HG02642 (cell line): ENCODE measurements at regions not wholly inside any gene's neighbourhood (a gene's known extent, or its start where the extent isn't known, plus 50 kb on each side); places are given as distances from the start of the nearest gene placed in this dataset.

Source experiments
- ATAC-seq: cut with Tn5 transposase; IDR thresholded peaks from one replicate; pipeline ENCODE4 v1.9.1; 2021; ENCODE audit warnings: mild to moderate bottlenecking; ENCODE audit not compliant: unreplicated experiment, poor library complexity

DNA sequence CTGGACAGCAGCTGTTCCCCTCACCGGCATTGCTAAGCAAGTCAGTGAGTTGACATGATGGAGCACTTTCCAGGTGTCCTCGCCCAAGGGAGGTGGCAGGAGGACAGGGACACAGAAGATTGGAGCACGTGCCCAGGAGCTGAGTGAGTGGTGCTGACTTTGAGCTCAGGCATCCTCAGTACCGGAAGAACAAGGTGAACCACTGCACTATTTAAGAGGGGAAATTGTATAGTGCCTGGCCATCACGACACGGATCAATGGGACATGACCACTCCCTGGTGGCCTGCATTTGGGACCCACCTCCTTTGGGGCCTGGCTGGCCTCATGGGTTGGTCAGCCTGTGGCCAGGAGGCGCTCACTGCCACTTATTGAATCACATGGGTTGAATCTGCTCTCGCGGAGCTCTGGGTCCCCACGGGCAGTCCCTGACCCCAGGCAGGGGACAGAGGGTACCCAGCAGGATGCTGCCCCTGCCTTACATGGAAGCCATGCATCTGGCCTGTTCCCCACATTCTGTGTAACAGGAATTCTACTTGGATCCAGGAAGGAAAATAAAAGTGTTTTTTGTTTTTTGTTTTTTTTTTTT, 206.9 kb upstream of the ZNF536 start:
- no peak for ATAC-seq

DNA sequence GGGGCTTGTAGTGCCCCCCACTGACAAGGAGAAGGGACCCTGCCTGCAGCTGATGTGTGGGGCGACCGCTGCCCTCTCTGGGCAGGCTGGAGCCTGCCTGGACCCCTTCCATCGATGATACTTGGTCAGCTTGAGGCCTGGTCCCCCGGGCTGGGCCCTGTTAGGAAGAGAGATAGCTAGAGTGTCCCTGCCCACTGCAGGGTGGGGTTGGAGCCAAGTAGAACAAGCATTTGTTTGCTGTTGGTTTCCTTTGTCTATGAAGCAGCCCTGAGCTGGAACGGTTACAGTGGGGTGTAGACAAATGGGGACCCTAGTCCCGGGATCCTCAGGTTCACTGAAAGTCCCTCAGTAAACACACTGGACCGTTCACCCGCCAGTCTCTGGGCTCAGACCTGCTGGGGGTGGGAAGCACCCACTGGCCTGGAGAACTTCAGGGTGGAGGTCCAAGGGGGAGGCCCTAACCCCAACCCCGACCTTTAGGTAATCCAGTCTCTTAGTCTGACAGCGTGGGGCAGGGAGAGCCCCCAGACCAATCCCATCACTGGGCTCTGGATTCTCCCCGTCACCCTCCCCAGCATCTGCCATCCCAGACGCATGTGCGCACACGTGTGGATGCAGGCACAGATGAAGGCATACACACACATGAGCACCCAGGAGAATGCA, 204.8 kb upstream of the ZNF536 start:
- ATAC-seq, result no peak

DNA sequence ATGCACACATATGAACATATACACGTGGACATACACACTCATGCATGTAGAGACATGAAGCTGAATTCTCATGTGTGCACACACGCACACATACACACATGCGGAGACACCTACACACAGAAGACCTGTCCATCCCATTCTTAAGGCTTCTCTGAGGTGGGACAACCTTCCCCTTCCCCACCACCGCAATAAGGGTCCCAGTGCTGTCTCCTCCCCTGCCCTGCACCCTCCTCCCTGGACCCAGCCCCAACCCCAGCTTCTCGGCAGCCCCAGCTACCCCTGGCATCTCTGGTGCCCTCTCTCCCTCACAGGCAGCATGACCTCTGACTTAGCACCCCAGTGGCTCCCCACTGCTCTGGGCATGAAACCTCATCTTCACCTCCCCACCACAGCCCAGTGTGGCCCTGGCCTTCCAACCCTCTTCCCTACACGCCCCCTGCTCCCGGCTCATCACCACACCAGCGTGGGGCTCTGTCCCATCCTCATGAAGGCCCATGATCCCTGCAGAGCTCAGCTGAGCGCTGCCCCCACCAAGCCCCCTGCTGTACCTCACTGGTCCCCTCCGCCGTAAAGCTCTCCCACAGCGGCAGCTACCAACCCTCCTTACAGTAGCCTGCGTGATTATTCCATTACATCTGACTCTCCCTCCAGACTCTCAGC, 204.1 kb upstream of the ZNF536 start:
- ATAC-seq, result no peak

DNA sequence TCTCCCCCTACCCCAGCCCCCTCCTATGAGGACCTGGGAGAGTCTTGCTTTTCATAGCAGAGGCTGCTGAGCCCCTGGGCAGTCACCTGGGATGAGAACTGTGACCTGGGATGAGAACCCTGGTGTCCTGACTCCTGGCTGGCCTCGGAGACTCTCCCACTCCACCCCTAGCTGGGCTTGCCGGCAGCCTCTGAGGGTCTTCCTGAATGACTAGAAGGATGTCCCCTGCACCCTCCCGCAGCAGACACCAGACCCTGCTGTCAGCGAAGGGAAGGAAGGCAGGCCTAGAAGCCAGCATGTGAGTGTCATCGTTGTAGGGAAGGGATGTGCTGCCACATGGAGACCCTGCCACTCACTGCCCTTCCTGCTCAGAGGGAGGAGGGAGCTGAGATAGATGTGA, 203.4 kb upstream of the ZNF536 start:
- no peak for ATAC-seq

DNA sequence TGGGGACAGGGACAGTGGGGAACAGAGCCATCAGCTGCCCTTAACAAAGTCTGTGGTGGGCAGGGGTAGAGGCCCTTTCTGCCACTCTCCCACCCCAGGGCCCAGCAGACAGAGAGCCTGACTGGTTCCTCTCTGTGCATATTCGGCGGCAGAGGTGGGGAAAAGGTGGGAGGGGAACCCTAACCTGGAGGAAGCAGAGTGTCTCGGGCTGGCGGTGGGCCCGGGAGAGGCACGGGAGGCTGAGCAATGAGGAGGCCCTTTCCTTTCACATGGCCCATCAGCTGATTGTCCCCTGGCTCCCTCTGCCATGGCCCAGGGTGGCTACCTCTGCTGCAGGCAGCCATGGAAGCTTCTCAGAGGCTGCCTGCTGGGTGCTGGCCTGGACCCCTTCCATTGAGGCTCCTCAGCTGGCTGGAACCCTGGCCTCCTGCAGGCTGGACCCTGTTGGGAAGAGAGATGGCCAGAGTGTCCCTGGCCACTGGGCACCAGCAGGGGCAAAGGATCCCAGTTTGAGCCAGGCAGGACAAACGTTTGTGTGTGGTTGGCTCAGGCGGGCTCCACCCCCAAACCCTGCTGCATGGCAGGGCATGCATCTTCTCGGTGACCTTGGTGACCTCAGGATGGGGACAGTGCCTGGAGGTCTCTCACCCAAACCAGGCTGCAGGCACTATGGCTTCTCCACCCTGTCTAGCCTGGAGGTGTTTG, 202.8 kb upstream of the ZNF536 start:
- ATAC-seq, result no peak

DNA sequence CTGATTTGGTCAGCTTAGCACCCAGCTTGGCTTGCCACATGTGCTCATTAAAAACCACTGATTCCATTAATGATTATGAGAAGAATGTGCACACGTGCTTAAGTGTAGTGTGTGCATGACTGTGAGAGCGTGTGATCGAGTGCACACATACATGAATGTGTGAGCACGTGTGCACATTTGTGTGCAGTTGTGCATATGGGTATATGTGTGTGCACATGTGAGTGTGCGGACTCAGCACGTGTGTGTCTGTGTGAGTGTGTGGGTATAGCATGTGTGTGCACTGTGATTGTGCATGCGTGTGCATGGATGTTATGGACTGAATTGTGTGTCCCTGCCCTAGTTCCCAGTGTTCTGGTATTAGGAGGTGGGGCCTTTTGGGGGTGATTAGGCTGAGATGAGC, 202.1 kb upstream of the ZNF536 start:
- ATAC-seq, result no peak

DNA sequence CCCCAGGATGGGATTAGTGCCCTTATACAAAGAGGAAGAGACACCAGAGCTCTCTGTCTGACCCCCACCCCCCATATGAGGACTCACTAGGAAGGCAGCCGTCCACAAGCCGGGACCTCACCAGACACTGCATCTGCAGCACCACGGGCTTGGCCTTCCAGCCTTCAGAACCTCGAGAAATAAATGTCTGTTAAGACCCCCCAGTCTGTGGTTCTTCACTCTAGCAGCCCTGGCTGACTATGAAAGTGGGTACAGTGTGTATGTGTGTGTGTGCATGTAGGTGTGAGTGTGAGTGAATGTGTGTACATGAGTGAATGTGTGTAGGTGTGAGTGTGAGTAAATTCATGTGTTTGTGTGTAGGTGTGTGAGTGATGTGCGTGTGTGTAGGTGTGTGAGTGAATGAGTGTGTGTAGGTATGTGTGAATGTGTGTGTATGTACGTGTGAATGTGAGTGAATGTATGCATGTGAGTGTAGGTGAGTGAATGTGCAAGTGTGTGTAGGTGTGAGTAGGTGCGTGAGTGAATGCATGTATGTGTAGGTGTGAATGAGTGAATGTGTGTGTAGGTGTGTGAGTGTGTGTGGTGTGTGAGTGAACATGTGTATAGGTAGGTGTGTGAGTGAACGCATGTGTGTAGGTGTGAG, 201.6 kb upstream of the ZNF536 start:
- no peak for ATAC-seq

DNA sequence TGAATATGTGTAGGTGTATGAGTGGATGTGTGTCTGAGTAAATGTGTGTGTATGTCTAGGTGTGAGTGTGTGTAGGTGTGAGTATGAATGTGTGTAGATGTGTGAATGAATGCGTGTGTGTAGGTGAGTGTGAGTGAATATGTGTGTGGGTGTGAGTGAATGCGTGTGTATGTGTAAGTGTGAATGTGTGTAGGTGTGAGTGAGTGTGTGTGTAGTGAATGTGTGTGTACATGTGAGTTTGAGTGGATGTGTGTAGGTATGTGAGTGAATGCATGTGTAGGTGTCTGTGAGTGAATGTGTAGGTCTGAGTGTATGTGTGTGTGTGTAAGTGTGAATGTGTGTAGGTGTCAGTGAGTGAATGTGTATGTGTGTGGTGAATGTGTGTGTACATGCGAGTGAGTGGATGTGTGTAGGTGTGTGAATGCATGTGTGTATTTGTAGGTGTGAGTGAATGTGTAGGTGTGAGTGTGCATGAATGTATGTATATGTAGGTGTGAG, 201.0 kb upstream of the ZNF536 start:
- ATAC-seq, result no peak

DNA sequence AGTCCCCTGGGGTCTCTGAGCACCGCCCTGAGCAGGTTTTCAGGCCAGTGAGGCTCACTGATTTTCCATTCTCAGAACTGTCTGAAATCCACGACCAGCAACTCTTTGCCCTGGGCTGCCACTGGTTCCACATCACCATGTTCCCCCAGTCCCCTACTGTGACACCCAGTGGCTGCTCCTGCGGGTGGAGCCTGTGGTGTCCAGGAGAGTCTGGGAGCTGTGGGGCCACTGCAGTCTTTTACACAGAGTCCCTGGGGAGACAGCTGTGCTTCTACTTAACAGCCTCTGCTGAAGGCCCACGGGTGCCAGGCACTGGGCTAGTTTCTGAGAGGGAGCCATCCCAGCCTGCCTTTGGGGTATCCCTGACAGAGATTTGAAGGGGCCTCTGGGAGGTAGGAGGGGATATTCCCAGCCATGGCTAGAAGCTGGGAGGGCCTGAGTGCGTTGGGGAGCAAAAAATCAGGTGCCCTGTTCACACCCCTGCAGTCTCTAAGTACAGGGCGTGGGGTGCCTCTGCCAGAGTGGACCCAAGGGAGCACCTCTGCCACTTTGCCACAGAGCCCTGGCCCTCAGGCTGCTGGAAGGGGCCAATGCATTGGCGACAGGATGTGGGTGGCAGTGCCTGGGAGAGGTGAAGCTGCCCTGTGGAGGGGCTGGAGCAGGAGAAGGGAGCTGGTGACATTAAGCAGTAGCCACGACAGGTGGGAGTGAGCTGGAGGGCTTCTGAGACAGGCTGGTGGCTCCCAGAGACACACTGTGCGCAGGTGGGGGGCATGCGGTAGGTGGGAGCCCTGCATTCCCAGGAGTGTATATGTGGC, 200.2 kb upstream of the ZNF536 start:
- no peak for ATAC-seq

DNA sequence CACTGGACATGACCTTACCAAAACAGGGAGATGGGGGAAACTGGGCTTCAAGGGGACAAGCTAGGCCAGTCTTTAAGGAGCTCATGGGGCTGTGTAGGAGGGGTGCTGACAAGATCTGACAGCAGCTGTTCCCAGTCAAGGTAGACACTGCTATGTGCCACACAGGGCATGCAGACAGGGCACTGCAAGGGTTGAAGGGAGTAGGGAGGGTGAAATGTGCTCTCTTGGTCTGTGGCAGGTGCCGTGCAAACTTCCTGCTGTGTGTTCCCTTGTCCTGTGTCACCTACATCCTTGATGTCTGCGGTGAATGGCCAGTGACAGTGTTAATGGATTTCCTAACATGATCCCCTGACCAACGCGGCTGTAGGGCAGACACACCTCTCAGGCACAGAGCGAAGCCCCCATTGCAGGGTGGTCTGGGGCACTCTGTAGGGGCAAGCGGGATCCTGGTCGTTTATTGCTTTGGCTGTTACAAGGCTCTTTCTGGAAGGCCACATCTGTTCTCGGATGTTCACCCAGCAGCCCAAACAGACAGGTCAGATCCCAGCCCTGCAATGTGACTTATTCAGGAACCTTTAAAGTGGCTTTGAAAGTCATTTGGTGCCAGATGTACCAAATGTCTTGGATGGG, 199.5 kb upstream of the ZNF536 start:
- no peak for ATAC-seq

DNA sequence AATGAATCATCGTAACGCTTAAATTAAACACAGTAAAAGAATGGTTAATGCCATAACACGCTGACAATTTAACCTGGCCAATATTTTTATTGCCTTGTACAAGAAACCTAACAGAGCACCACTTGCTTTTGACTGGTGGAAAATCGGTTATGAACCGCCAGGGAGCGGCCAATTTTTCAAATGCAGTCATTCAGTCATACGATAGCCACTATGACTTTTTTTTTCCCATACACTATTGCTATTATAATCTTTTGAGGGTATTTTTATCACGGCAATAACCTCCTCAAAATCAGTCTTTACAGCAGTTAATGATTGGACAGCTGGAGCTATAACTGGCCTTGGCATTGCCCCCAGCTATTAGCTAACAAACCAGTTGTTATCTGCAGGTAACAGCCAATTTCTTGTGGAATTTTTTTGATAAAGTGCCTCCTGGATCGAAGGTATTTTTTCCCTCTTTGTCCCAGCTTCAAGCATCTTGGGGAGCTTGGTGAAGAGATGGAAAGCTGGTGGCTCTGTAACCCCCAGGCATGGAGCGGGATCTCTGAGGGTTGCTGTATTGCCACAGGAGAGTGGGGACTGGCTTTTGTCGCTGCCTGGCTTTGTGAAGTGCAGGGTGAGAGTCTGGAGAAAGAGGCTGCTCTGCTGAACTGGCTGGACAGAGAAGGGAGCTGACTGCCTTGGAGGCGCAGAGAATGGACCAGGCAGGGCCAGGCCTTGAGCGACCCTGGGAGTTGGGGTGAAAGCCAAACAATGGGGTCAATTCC, 198.4 kb upstream of the ZNF536 start:
- ATAC-seq, result no peak

DNA sequence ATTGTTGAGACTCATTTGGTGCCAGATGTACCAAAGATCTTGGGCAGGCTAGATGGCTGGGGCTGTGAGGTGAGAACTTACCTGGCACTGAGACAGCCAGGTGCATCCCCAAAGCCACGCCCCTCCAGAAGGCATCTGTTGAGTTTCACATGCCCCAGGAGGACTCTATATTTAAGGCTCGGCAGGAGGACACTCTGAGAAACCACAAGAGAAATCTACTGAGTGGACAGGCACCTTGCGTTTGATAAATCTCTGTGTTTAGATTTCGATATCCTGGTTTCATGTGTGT, 197.9 kb upstream of the ZNF536 start:
- no peak for ATAC-seq

DNA sequence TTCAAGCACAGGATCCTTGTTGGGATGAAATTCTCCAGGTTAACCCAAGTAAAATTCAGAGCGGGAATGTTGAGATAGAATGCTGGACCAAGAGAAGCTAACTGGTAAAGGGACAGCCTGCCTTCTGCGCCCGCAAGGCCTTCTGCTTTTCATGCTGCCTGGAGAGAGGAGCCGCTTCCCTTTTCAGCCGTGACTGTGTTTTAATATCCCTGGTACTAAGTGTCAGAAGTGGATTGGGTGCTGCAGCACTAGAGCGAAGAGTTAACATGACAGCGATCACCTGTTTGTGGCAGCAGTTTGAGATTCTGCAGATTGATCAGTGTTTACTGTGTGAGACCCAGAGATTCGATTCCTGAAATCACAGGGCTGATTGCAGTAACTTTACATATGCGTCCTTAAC, 197.4 kb upstream of the ZNF536 start:
- ATAC-seq, result no peak

DNA sequence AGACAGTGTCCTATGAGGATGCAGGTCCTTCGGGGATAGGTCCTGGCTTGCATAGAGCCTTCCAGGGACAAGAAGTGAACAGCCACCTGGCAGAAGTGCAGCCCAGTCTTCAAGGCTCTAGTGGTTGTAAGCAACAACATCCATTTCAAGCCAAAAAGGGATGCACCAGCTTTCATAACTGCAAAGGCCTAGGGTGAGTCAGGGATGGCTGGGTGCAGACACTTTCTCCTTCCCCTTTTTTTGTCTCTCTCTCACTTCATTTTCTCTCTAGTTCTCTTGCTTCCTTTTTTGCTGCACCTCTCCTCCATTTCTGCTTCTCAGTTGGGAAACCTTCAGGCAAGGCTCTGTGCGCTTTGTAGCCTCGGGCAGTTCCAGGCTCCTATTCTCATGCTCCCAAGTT, 196.2 kb upstream of the ZNF536 start:
- ATAC-seq, result no peak

DNA sequence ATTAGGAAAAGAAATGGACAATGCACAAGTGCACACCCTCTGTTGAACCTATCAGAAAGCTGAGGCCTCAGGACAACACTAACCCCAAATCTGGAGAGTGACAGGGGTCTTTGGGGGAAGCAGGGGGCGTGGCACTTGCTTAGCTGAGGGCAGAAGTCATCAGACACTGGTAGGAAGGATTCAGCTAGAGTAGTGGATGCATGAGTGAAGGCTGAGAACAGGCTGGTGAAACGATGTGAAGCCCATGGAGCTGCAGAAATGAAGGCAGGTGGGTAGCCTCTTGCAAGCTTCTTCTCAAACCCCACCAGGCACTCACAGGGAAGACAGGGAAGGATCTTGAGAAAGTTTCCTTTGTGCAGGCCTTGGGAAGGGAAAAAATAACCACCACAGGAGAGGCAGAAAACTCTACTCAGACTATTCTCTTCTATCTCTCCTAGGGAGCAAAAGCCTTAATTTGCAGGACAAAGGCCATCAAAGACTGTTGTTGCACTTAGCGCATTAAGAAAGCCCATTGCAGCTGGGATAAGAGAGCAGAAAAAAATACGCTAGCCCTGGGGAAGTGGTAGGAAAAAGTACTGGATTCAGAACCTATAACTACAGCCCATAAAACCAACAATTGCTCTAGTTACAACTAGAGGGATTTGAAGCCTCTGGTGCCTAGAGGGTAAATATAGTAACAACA, 193.3 kb upstream of the ZNF536 start:
- no peak for ATAC-seq

DNA sequence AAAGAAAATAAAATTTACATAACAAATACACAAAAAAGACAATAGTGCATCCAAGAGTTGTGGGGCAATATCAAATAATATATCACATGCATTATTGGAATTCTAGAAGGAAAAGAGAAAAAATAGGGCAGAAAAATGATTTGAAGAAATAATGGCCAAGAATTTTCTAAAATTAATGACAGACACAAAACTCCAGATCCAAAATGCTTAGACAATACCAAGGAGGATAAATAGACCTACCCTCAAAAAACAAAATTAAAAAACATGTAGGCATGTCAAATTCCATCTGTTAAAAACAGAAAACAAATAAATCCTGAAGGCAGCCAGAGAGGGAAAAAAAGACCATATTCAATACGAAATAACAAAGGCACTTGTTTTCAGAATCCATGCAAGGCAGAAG, 191.5 kb upstream of the ZNF536 start:
- ATAC-seq, result no peak

DNA sequence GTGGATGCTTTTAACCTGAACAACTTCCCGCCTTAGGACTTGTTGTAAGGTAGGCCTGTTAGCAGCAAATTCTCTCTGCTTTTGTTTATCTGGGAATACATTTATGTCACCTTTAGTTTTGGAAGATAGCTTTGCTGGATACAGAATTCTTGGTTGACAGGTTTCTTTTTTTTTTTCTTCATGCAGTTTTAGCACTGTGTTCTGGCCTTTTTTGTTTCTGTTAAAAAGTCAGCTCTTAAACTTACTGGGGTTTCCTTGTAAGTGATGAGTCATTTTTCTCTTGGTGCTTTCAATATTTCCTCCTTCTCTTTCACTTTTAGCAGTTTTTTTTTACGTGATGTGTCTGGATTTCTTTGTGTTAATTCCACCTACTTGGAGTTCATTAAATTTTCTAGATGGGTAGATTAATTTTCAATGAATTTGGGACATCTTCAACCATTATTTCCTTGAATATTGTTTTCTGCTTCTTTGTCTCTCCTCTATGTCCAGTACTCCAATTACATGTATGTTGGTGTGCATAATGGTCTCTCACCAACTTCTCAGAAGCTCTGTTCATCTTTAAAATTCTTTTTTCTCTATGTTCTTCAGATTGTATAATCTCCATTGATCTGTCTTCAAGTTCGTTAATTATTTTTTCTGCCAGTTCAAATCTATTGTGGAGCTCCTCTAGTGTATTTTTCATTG, 188.2 kb upstream of the ZNF536 start:
- ATAC-seq, result no peak

DNA sequence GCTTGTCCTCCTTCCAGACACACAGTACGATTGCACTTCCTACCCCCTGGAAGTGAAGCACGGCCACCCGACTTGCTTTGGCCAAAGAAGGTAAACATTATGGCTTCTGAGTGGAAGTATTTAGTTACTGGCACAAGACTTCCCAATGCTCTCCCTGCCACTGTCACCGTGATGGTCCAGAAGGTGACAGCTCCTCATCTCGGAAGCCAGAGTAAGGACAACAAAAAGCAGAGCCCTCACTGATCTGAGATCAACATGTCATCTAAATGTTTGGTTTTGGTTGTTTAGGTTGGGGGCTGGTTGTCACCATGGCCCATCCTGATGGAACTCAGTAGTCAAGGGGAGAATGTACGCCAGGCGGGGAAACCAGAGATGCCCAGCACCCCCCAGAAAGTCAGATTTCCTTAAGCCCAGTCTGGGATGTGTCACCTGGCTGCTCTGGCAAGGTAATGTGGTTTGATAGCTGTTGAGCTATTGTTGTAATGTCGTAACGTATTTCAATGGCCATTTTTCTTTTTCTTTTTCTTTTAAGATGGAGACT, 170.1 kb upstream of the ZNF536 start:
- ATAC-seq, result no peak
